ENCODE measurements at regions not wholly inside any gene's neighbourhood (a gene's known extent, or its start where the extent isn't known, plus 50 kb on each side); places are given as distances from the start of the nearest gene placed in this dataset.
"Not testable (repeated sequence)": the region's sequence is repeated elsewhere in the genome, so short reads cannot be mapped to it uniquely, and the experiment has no call there.

DNA sequence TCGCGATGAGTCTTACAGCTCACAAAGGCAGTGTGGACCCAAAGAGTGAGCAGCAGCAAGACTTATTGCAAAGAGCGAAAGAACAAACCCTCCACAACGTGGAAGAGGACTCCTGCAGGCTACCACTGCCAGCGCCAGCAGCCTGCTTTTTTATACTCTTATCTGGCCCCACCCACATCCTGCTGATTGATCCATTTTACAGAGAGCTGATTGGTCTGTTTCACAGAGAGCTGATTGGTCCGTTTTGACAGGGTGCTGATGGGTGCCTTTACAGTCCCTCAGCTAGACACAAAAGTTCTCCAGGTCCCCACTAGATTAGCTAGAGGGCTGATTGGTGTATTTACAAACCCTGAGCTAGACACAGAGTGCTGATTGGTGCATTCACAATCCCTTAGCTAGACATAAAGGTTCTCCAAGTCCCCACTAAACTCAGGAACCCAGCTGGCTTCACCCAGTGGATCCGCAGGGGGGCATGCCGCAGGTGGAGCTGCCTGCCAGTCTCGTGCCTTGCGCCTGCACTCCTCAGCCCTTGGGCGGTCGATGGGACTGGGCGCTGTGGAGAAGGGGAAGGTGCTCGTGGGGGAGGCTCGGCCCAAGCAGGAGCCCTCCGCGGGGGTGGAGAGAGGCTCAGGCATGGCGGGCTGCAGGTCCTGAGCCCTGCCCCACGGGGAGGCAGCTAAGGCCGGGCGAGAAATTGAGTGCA lies 75.7 kb downstream of the QDPR start:
- not testable (repeated sequence) for H2AK5ac ChIP-seq (ENCODE audit: low read length, severe bottlenecking); H4K91ac ChIP-seq (ENCODE audit: low read length); H3K36me3 ChIP-seq (ENCODE audit: control insufficient read depth in 1 of 2, insufficient read depth in 2 of 2, low read depth in 1 of 2, low read length in 2 of 2); H3K4me1 ChIP-seq (ENCODE audit: control insufficient read depth, insufficient read depth, low read depth, low read length); H2BK5ac ChIP-seq (ENCODE audit: low read depth, low read length, poor library complexity, severe bottlenecking); H3K27me3 ChIP-seq (ENCODE audit: control insufficient read depth in 1 of 2, insufficient read depth in 1 of 2, low read length in 2 of 2); H3K4me3 ChIP-seq (ENCODE audit: insufficient read depth in 1 of 2, low read depth in 1 of 2, low read length in 2 of 2); DNase-seq; H2BK120ac ChIP-seq (ENCODE audit: low read depth, low read length); H3K79me1 ChIP-seq (replicated peaks; ENCODE audit: low read length, poor library complexity, severe bottlenecking); H2BK15ac ChIP-seq (ENCODE audit: low read depth, poor library complexity, severe bottlenecking); H3K18ac ChIP-seq (ENCODE audit: low read depth in 1 of 2, low read length in 2 of 2); H3K23ac ChIP-seq (ENCODE audit: low read length in 2 of 2); H4K8ac ChIP-seq (ENCODE audit: low read length); H2BK12ac ChIP-seq (ENCODE audit: low read length in 2 of 2); H2AFZ ChIP-seq (ENCODE audit: low read depth, low read length); H3K4ac ChIP-seq (ENCODE audit: low read depth in 1 of 2, low read length in 2 of 2); H3K27ac ChIP-seq (ENCODE audit: low read length, poor library complexity, severe bottlenecking); H3K4me2 ChIP-seq (ENCODE audit: low read length, poor library complexity, severe bottlenecking); H3K9ac ChIP-seq (ENCODE audit: low read length)
- WGBS, result 86% methylated on average over 16 of the region's 21 CpGs
- Histone ChIP-seq H3K14ac (ENCODE audit: low read length in 2 of 2) (peak overlapping the region in 1 of 2 experiments; percentile 41), H3K9me3 (ENCODE audit: control insufficient read depth, low read length) (peaks cover 20% of the 10 kb centered on the region)

DNA sequence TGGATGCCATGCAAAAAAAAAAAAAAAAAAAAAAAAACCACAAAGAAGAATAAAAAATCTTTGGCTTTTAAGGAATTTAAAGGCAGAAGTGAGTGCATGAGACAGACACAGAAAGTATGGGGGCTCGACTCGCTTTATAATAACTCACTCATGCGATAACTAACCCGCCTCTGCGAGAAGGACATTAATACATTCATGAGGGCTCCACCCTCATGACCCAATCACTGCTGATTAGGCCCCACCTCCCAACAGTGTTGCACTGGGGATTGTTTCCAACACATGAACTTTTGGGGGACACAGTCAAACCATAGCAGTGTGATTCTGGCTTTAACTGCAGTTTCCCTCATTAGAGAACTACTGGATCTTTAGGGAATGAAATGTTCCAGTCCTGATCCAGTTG lies 78.1 kb downstream of the QDPR start:
- Histone ChIP-seq H2BK12ac (ENCODE audit: low read length in 2 of 2) (no peak overlapping the region), H4K8ac (ENCODE audit: low read length) (no peak overlapping the region), H3K9me3 (ENCODE audit: control insufficient read depth, low read length) (peaks cover 10% of the 10 kb centered on the region), H2AFZ (ENCODE audit: low read depth, low read length) (no peak overlapping the region), H3K9ac (ENCODE audit: low read length) (no peak overlapping the region), H3K4me2 (ENCODE audit: low read length, poor library complexity, severe bottlenecking) (no peak overlapping the region), H2BK120ac (ENCODE audit: low read depth, low read length) (no peak overlapping the region), H3K36me3 (ENCODE audit: control insufficient read depth in 1 of 2, insufficient read depth in 2 of 2, low read depth in 1 of 2, low read length in 2 of 2) (no peaks in the 10 kb centered on the region), H3K14ac (ENCODE audit: low read length in 2 of 2) (no peak overlapping the region), H3K4ac (ENCODE audit: low read depth in 1 of 2, low read length in 2 of 2) (no peak overlapping the region), H3K4me1 (ENCODE audit: control insufficient read depth, insufficient read depth, low read depth, low read length) (no peaks in the 10 kb centered on the region), H3K27me3 (ENCODE audit: control insufficient read depth in 1 of 2, insufficient read depth in 1 of 2, low read length in 2 of 2) (no peaks in the 10 kb centered on the region), H3K18ac (ENCODE audit: low read depth in 1 of 2, low read length in 2 of 2) (no peak overlapping the region), H3K23ac (ENCODE audit: low read length in 2 of 2) (no peak overlapping the region), H4K91ac (ENCODE audit: low read length) (no peak overlapping the region), H3K79me1 (replicated peaks; ENCODE audit: low read length, poor library complexity, severe bottlenecking) (no peaks in the 10 kb centered on the region), H3K27ac (ENCODE audit: low read length, poor library complexity, severe bottlenecking) (no peak overlapping the region), H3K4me3 (ENCODE audit: insufficient read depth in 1 of 2, low read depth in 1 of 2, low read length in 2 of 2) (no peak overlapping the region), H2BK15ac (ENCODE audit: low read depth, poor library complexity, severe bottlenecking) (no peak overlapping the region), H2AK5ac (ENCODE audit: low read length, severe bottlenecking) (no peak overlapping the region), H2BK5ac (ENCODE audit: low read depth, low read length, poor library complexity, severe bottlenecking) (no peak overlapping the region)
- no peak for DNase-seq
- 99% methylated on average over 5 of the region's 5 CpGs for WGBS

DNA sequence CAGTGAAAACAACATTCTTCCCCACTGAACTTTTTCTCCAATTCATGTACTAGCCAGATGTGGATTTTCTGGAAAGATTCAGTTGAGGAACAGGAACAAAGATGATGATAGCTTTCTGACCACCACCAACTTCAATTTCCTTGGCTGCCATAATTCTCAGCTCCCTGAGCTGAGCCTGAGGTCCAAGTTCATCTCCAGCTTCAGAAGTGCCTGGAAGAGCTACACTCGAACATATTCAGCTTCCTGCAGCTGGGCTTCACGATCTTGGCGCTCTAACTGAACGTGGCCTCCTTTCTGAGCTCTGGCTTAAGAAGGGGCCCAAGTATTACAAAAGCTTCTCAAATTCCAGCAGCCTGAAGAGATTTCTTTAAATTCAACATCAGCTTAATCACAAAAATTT lies 83.9 kb downstream of the QDPR start:
- no peaks in the 10 kb centered on the region for H3K36me3 ChIP-seq (ENCODE audit: control insufficient read depth in 1 of 2, insufficient read depth in 2 of 2, low read depth in 1 of 2, low read length in 2 of 2)
- no peak overlapping the region for H2AK5ac ChIP-seq (ENCODE audit: low read length, severe bottlenecking)
- no peak overlapping the region for H4K91ac ChIP-seq (ENCODE audit: low read length)
- no peaks in the 10 kb centered on the region for H3K9me3 ChIP-seq (ENCODE audit: control insufficient read depth, low read length)
- 82% methylated on average over 4 of the region's 4 CpGs for WGBS
- H3K4me1 ChIP-seq (ENCODE audit: control insufficient read depth, insufficient read depth, low read depth, low read length), result no peaks in the 10 kb centered on the region
- no peak overlapping the region for H2AFZ ChIP-seq (ENCODE audit: low read depth, low read length)
- H2BK15ac ChIP-seq (ENCODE audit: low read depth, poor library complexity, severe bottlenecking), result no peak overlapping the region
- no peak overlapping the region for H3K27ac ChIP-seq (ENCODE audit: low read length, poor library complexity, severe bottlenecking)
- no peak overlapping the region for H3K4me2 ChIP-seq (ENCODE audit: low read length, poor library complexity, severe bottlenecking)
- no peak overlapping the region for H3K4me3 ChIP-seq (ENCODE audit: insufficient read depth in 1 of 2, low read depth in 1 of 2, low read length in 2 of 2)
- H3K9ac ChIP-seq (ENCODE audit: low read length), result no peak overlapping the region
- no peak overlapping the region for H3K14ac ChIP-seq (ENCODE audit: low read length in 2 of 2)
- H3K18ac ChIP-seq (ENCODE audit: low read depth in 1 of 2, low read length in 2 of 2), result no peak overlapping the region
- no peak overlapping the region for H3K4ac ChIP-seq (ENCODE audit: low read depth in 1 of 2, low read length in 2 of 2)
- no peaks in the 10 kb centered on the region for H3K27me3 ChIP-seq (ENCODE audit: control insufficient read depth in 1 of 2, insufficient read depth in 1 of 2, low read length in 2 of 2)
- H3K79me1 ChIP-seq (replicated peaks; ENCODE audit: low read length, poor library complexity, severe bottlenecking), result no peaks in the 10 kb centered on the region
- H2BK5ac ChIP-seq (ENCODE audit: low read depth, low read length, poor library complexity, severe bottlenecking), result no peak overlapping the region
- no peak overlapping the region for H3K23ac ChIP-seq (ENCODE audit: low read length in 2 of 2)
- no peak overlapping the region for H2BK12ac ChIP-seq (ENCODE audit: low read length in 2 of 2)
- H4K8ac ChIP-seq (ENCODE audit: low read length), result no peak overlapping the region
- DNase-seq, result no peak
- no peak overlapping the region for H2BK120ac ChIP-seq (ENCODE audit: low read depth, low read length)

DNA sequence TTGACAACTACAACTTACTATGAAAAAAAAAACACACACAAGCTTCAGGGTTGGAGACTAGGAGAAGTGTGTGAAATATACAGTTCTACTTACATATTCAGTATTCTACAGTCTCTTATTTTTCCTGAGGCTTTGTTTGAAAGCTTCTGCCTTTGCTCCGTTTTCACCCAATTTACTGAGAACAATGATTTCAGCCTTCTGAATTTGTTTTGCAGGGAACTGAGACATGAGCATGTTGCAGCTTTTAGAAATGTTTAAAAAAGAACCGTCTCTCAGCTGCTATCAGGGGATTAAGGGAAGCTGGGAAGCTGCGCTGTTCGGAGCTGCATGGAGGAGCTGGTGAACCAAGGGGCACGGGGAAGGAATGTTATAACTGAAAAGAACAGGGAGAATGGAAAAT lies 85.7 kb downstream of the QDPR start:
- DNase-seq, result no peak
- peaks cover 4% of the 10 kb centered on the region for H3K9me3 ChIP-seq (ENCODE audit: control insufficient read depth, low read length)
- H3K4me2 ChIP-seq (ENCODE audit: low read length, poor library complexity, severe bottlenecking), result no peak overlapping the region
- no peak overlapping the region for H3K18ac ChIP-seq (ENCODE audit: low read depth in 1 of 2, low read length in 2 of 2)
- H3K27me3 ChIP-seq (ENCODE audit: control insufficient read depth in 1 of 2, insufficient read depth in 1 of 2, low read length in 2 of 2), result peaks cover 0 to 6% of the 10 kb centered on the region in 2 experiments
- H4K8ac ChIP-seq (ENCODE audit: low read length), result no peak overlapping the region
- no peak overlapping the region for H3K4ac ChIP-seq (ENCODE audit: low read depth in 1 of 2, low read length in 2 of 2)
- H3K23ac ChIP-seq (ENCODE audit: low read length in 2 of 2), result no peak overlapping the region
- no peaks in the 10 kb centered on the region for H3K36me3 ChIP-seq (ENCODE audit: control insufficient read depth in 1 of 2, insufficient read depth in 2 of 2, low read depth in 1 of 2, low read length in 2 of 2)
- no peak overlapping the region for H2AK5ac ChIP-seq (ENCODE audit: low read length, severe bottlenecking)
- H2BK12ac ChIP-seq (ENCODE audit: low read length in 2 of 2), result no peak overlapping the region
- no peak overlapping the region for H3K4me3 ChIP-seq (ENCODE audit: insufficient read depth in 1 of 2, low read depth in 1 of 2, low read length in 2 of 2)
- H4K91ac ChIP-seq (ENCODE audit: low read length), result no peak overlapping the region
- no peak overlapping the region for H2BK120ac ChIP-seq (ENCODE audit: low read depth, low read length)
- H3K27ac ChIP-seq (ENCODE audit: low read length, poor library complexity, severe bottlenecking), result no peak overlapping the region
- H2AFZ ChIP-seq (ENCODE audit: low read depth, low read length), result no peak overlapping the region
- no peaks in the 10 kb centered on the region for H3K79me1 ChIP-seq (replicated peaks; ENCODE audit: low read length, poor library complexity, severe bottlenecking)
- no peak overlapping the region for H2BK5ac ChIP-seq (ENCODE audit: low read depth, low read length, poor library complexity, severe bottlenecking)
- H3K4me1 ChIP-seq (ENCODE audit: control insufficient read depth, insufficient read depth, low read depth, low read length), result no peaks in the 10 kb centered on the region
- no peak overlapping the region for H3K14ac ChIP-seq (ENCODE audit: low read length in 2 of 2)
- H2BK15ac ChIP-seq (ENCODE audit: low read depth, poor library complexity, severe bottlenecking), result no peak overlapping the region
- no peak overlapping the region for H3K9ac ChIP-seq (ENCODE audit: low read length)
- 86% methylated on average over 5 of the region's 5 CpGs for WGBS

All from mesenchymal stem cell (in vitro differentiated cells and primary cell).